Tibial nerve (tissue), 4 donors: ENCODE measurements at regions not wholly inside any gene's neighbourhood (a gene's known extent, or its start where the extent isn't known, plus 50 kb on each side); places are given as distances from the start of the nearest gene placed in this dataset.

ENCODE experiments used
- EP300 ChIP-seq, 2 donors: sonication (generic); formaldehyde crosslinking; IDR thresholded peaks; one replicate each; pipeline ENCODE4 v1.6.1; 2017; ENCODE audit warnings: antibody characterized with exemption in 2 of 2, mild to moderate bottlenecking in 1 of 2
- POLR2A ChIP-seq, 2 donors: fragments of 450-650 bp; IDR thresholded peaks; one replicate each; pipeline ENCODE4 v1.6.1; 2017; ENCODE audit warnings: antibody characterized with exemption in 2 of 2, mild to moderate bottlenecking in 2 of 2, moderate library complexity in 2 of 2
- TF ChIP-seq, protein P1 (sequence below), 5 experiments: fragments of 200-600 bp in 3 of 5; fragments of 450-650 bp in 2 of 5; sonication (generic) in 3 of 5; IDR thresholded peaks; one replicate each; pipeline ENCODE4 v1.5.1; 2016 to 2019; ENCODE audit warnings: antibody characterized with exemption in 5 of 5, mild to moderate bottlenecking in 3 of 5, moderate library complexity in 2 of 5

DNA sequence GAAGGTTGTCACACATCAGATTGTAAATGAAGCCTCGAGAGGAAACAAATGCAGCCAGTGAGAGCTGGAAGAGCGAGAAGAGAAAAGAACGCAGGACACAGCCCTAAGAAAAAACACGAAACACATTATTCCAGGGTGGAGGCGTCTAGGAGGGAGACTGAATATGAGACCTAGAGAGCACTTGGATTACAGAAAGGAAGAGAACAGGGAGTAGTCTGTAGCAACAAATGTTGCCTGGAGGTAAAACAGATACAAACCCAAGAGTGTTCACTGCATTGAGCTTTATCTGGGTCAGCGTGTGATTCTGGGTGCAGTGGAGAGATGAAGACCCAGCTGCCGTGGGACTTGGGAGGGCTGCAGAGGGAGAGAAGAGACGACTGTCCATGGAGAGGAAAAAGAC lies 50.1 kb upstream of the SETD7 start:
- TF ChIP-seq, protein P1, sequence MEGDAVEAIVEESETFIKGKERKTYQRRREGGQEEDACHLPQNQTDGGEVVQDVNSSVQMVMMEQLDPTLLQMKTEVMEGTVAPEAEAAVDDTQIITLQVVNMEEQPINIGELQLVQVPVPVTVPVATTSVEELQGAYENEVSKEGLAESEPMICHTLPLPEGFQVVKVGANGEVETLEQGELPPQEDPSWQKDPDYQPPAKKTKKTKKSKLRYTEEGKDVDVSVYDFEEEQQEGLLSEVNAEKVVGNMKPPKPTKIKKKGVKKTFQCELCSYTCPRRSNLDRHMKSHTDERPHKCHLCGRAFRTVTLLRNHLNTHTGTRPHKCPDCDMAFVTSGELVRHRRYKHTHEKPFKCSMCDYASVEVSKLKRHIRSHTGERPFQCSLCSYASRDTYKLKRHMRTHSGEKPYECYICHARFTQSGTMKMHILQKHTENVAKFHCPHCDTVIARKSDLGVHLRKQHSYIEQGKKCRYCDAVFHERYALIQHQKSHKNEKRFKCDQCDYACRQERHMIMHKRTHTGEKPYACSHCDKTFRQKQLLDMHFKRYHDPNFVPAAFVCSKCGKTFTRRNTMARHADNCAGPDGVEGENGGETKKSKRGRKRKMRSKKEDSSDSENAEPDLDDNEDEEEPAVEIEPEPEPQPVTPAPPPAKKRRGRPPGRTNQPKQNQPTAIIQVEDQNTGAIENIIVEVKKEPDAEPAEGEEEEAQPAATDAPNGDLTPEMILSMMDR (IDR thresholded peaks at IDR 0.05), result no peak
- TF ChIP-seq EP300 (IDR thresholded peaks at IDR 0.05), result no peak
- TF ChIP-seq POLR2A (IDR thresholded peaks at IDR 0.05), result no peak
